NB4 (cell line): ENCODE measurements at regions not wholly inside any gene's neighbourhood (a gene's known extent, or its start where the extent isn't known, plus 50 kb on each side); places are given as distances from the start of the nearest gene placed in this dataset.
"Not testable (repeated sequence)": the region's sequence is repeated elsewhere in the genome, so short reads cannot be mapped to it uniquely, and the experiment has no call there.

Experiments
- CTCF ChIP-seq: IDR thresholded peaks from one replicate; pipeline ENCODE4 v1.5.1; 2012; ENCODE audit warnings: low read depth, low read length
- MAX ChIP-seq: IDR thresholded peaks from 2 replicates; pipeline ENCODE4 v1.6.1; 2011; ENCODE audit warnings: low read depth, low read length
- MYC ChIP-seq: IDR thresholded peaks from 2 replicates; pipeline ENCODE4 v1.6.1; 2011; ENCODE audit warnings: low read depth, low read length
- POLR2A ChIP-seq: IDR thresholded peaks from 2 replicates; pipeline ENCODE4 v1.6.1; 2011; ENCODE audit warnings: mild to moderate bottlenecking; ENCODE audit not compliant: insufficient read length; ENCODE audit errors: extremely low read depth

- TF ChIP-seq CTCF, POLR2A, MAX, MYC: not testable (repeated sequence)
These were observed 806.3 kb upstream of the ALG10B start for GRCh38 chr12:37510256-37510655.
